ENCODE measurements at regions not wholly inside any gene's neighbourhood (a gene's known extent, or its start where the extent isn't known, plus 50 kb on each side); places are given as distances from the start of the nearest gene placed in this dataset.

DNA sequence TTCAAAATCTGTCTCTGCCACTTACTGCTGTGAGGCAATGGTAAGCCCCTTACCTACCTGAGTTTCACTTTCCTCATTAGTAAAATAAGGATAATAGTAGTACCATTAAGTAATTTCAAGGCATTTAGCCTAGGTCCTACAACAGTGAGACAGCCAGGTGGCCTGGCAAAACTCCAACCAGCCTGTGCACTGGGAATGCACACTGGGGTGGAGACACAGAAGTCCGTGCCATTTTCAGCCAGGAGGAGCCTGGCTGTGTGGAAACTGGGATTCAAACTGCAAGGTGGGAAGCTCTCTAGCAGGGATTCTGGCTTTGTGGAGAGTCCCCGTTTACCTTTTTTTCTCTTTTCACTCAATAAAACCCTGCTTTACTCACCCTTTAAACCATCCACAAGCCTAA, 630.4 kb downstream of the PRELID2 start:
- DNase-seq (ENCODE audit: low spot score): no peak

DNA sequence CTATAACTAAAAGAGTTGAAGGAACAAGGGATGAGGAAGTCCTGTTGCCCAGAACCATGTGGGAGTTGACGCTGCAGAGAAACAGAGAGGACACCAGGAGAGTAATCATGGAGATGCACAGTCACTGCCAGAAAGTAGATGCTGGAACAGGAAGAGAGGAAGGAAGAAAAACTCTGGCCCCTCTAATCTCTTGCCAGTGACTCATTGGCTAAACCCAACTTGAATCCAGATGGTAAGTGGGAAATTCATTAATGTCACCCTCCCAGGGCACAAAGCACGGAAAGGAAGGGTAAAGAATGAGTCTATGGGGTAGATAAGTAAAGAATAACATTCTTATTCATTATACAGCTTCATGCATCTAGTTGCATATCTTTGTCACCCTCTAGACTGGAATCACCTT, 631.9 kb downstream of the PRELID2 start:
- no peak for DNase-seq (ENCODE audit: low spot score)

DNA sequence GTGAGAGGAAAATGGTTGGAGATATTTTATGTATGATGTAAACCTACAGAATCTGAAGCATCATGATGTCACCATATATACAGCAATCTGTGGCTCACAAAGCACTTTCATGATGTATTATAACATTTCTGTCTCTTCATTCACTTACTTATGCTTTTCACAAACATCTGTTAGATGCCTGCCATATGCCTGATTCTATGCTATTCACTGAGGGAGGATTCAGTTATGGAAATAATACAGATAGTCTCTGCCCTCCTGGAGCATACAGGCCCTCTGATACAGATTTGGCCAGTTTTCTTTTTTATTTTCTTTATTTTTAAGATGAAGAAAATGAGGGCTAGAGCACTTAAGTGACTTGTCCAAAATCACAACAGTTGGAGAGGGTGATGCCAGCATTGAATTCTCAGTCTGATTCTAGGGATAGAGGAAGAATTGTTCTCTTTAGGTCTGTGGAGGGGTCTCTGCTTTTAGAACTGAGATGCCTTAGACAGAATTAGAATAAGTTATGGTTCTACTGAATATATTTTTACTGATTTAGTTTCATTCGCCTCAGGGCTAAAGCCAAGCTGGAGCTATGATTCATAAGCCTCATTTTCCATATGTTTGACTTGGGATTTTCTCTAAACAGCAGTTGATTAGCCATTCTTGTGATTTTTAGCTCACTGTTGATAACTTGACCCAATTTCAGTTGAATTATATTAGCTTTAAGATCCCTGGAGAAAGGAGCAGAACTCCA, 636.4 kb downstream of the PRELID2 start:
- DNase-seq (ENCODE audit: low spot score): no peak

DNA sequence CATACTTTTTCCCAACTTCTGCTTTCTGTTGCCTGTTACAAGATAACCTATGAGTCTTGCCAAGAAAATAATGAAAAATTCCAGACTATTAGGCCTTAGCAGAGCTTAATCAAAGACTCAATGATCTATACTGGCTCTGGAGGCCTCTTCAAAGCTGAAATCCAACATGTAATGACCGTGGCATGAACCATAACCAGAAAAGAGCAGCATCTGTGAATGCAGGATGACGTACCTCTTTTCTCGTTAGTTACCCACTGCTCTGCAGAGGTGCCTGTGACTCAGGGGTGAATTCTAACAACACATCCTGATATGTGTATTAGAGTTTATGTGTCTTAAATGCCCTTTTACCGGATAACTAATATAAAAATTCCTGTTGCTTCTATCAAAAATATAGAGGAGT, 645.4 kb downstream of the PRELID2 start:
- no peak for DNase-seq (ENCODE audit: low spot score)

DNA sequence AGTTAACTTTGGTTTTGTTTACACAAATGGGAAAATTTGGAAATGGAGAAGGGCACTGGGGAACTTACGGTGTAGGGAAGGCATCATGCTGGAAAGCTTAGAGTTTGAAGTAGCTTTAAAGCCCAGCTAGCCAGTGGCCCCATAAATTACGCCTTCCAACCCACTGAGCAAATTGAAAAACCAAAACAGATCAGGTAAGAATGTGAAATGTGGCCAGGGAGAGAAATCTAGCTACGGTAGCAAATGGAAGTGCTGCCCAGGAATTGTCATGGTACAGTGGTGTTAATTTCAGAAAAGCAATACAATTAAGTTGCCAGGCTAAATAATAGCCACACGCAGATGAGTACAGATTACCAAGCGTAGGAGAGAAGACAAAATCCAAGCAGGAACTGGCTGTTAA, 654.8 kb downstream of the PRELID2 start:
- no peak for DNase-seq (ENCODE audit: low spot score)

DNA sequence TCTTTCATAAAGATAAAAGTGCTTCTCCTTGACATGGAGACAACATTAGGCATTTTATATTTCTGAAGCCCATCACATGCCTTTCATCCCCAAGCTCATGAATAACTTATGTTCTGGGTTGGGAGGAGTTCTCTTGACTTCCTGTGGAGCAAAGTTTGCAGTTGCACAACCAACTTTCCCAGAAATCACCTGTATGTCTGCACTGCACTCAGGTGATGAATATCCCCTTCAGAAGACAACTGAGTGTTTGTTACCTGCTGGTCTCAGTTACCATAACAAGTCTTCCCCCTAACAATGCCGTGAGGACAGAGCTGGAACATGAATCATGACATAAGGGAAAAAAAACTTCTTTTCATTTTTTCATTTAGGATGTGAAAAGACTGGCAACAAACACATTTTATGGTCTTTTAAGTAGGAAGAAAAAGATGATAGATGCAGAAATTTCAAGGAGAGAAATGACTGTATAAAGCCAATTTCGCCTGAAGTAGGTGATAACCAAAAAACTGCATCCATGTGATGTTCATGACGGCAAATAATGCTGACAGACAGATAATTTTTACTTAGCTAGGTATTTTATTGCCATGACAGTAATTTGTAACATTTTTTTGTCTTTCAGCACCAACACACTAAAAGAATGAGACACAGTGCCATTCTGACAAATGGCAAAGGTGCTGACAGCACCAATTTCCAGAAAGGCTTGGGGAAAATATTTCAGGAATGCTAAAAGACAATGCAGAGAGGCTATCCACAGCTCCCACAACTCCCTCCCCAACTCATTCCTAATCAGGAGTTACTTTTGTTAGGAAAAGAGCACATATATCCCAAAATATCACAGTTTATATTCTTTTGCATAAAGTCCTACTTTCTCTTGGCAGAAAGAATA, 656.3 kb downstream of the PRELID2 start:
- DNase-seq (ENCODE audit: low spot score): no peak

DNA sequence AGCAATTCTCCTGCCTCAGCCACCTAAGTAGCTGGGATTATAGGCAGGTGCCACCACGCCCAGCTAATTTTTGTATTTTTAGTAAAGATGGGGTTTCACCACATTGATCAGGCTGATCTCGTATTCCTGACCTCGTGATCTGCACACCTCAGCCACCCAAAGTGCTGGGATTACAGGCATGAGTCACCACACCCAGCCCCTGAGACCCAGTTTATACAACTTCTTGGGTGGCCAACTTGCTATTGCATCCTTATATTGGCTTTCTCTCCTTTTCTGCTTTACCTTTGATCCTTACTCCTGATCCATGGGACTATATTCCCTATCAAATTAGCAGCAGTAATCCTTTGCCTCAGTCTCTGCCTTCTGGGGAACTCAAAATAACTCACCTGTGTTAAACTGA, 659.1 kb downstream of the PRELID2 start:
- no peak for DNase-seq (ENCODE audit: low spot score)

DNA sequence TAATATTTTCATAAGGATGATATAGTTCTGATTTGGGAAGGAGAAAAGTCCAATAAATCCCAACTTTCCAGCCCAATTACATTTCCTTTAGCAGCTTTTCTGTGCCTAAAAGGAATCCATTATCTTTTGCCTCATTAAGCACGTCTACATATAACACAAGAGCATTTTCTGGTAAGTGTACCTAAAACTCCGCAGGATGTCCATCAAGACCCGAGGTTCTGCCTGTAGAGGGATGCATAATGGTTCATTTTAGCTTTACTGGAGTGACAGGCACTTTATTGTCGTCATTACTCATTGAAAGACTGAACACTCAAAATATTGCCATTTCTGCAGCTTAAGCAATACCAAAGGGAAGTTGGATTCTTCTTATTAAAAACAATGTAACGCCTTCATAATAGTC, 669.0 kb downstream of the PRELID2 start:
- no peak for DNase-seq (ENCODE audit: low spot score)

DNA sequence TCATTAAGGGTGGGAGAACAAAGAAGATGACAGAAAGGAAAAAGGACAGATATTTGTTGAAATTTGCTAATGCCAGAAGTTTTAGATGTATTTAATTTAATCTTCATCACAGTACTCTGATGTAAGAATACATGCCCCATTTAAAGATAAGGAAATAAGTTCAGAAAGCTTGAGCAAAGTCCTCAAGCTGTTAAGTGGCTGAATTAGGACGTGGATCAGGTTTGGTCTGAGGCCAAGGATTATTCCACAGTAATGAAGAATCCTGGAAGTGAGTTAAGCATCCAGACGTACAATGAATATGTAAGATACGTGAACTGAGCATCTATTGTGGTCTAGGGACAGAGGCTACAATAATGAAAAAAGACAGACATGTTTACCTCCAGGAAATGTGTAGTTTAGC, 671.3 kb downstream of the PRELID2 start:
- no peak for DNase-seq (ENCODE audit: low spot score)

DNA sequence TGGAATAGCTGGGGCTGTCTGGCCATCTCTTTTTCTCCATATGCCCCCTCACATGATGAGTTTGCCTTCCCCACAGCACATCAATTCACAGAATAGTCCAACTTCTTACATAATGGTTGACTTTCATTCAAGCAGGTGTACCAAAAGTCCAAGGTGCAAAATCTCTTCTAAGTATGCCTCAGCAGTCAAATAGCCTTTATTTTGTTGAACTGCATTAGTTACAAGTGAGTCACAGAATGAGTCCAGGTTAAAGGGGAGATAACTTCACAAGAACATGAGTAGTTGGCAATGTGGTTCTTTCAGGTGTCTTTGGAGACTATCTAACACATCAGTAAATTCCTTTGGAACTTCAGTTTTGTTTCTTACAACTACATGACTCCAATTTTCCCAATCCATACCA, 672.5 kb downstream of the PRELID2 start:
- no peak for DNase-seq (ENCODE audit: low spot score)

DNA sequence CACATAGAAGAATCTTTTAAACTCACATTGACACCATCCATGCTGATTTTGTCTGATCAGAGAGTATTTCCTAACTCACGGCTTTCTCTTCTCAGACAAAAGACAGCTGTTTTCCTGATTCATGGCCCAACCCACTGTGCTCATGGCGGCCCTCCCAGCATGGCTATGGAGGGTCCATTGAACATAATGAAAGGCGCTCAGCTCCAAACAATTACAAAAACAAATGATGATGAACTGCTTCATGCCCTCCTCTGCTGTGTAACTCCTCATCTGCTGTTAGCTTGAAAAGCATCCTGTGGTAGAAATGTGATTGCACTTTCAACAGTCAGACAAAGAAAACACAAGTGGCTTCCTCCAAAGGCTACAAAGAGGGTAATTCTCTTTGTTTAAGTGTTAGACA, 673.8 kb downstream of the PRELID2 start:
- DNase-seq (ENCODE audit: low spot score): no peak

DNA sequence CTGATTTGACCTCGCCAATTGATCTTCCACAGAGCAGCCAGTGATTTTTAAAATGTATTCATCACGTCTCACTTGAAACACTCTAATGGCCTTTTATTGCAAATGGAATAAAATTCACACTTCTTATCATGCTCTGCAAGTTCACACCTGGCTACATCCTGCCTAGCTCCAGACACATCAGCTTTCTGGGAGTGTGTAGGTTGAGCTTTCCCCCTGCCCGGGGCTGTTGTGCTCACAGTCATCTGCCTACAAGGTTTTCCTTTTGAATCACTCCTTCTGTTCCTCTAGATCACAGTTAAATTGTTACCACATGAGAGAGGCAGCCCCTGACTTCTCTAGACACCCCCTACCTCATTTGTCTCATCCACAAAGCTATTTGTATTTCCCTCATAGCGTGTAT, 674.5 kb downstream of the PRELID2 start:
- DNase-seq (ENCODE audit: low spot score): no peak

DNA sequence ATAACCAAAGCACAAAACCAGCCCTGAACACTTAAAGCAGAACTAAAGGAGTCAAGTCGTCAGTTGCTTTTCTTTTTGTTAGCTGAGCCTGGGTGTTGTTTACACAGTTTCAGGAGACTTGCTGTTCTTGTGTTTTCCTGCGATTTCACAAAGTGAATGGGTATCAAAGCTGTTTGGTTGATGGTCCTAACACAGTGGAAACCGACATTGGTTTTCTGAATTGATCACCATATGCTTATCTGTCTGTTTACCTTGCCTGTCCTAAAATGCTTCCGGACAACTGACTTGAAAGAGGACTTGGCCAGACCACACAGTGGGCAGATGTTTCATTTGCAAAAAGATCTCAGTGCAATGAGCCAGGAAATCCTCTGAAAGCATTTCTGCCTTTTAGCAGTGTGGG, 676.4 kb downstream of the PRELID2 start:
- DNase-seq (ENCODE audit: low spot score): no peak

DNA sequence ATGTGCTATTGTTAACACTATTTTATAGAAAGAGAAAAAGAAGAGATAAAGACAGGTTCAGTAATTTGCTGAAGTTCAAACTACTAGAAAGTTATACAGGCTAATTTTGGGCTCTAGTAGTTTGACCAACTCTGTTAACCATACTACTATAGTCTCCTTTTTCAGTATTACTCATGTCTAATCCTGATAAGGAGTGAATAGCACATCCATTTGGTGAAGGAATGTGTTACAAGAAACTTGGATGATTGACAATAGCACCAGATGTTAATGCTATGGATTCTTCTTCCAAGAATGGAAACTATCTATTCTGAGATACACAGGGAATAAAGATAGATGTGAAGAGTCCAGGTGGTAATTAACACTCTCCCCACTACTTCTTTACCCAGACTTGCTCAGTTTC, 677.3 kb downstream of the PRELID2 start:
- DNase-seq (ENCODE audit: low spot score): no peak

DNA sequence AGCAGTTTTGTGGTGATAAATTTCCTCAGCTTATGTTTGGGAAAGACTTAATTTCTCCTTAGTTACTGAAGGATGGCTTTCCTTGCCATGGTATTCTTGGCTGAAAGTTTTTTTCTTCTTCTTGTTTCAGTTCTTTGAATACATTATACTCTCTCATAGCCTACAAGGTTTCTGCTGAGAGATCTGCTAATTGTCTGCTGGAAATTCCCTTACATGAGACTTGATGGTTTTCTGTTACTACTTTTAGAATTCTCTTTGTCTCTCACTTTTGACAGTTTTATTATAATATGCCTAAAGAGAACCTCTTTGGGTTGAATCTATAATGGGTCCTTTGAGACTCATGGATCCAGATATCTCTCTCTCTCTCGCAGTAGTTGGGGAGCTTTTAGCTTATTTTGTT, 693.6 kb downstream of the PRELID2 start:
- no peak for DNase-seq (ENCODE audit: low spot score)

DNA sequence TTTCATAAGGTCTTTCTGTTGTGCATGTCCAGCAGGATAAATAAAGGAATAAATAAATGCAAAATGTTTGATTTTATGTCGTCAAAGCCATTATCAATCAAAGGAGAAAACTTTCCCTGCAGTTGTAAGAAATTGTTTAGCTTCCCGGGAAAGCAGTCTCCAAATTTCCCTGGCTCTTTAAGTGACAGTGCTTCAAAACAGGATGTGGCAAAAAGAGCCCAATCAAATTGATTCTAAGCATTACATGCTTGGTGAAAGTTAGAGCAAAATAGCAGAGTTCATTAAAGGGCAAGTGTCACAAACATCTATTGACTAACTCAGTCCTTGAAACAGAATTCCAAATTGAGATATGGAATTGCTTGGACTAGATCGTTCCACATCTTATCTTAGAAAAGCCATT, 704.1 kb downstream of the PRELID2 start:
- DNase-seq (ENCODE audit: low spot score): no peak

DNA sequence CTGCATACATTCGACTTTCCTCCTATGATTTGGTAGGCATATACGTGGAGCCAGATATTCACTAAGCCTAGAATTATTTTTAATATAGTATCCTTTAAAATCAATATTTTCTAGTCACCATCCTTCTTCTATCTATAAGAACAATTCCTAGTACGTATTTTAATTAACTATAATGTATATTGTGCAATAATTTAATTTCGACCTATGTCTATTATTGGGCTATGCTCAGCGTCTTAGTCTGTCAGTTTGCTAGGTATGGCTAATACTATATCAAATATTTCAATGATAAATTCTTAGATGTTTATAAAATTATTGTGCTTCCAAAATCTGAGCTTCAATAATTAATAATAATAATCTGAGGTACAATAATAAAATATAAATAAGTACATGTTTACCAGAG, 705.3 kb downstream of the PRELID2 start:
- no peak for DNase-seq (ENCODE audit: low spot score)

DNA sequence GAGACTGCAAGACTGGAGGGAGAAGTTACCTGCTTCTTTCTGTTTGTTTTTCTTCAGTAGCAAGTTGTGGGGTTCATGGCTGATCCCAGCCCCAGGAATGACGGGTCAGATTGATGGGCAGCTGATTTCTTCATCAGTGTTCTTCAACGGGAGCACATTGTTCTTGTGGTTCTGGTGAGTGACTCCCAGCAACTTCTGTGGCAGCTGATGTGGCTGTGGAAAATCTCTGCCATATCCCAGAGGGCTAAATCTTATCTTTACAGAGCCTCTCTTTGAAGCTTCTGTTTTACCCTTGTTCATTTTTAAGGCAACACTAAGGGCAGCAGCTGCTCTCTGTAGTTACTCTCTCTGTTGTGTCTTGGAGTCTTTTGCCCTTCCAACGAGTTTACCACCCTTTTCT, 710.3 kb downstream of the PRELID2 start:
- DNase-seq (ENCODE audit: low spot score): no peak

DNA sequence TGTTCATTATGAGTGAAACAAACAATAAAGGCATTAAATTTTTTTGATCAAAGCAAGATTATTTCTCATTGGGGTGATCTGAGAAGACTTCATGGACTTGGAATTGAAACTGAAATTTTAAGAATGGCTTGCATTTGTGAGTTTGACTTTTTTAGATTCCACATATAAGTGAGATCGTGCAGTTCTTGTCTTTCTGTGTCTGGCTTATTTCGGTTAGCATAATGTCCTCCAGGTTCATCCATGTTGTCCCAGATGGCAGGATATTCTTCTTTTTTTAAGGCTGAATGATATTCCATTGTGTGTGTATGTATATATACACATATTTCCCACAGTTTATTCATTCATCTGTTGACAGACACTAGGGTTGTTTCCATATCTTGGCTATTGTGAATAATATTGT, 716.5 kb downstream of the PRELID2 start:
- no peak for DNase-seq (ENCODE audit: low spot score)

DNA sequence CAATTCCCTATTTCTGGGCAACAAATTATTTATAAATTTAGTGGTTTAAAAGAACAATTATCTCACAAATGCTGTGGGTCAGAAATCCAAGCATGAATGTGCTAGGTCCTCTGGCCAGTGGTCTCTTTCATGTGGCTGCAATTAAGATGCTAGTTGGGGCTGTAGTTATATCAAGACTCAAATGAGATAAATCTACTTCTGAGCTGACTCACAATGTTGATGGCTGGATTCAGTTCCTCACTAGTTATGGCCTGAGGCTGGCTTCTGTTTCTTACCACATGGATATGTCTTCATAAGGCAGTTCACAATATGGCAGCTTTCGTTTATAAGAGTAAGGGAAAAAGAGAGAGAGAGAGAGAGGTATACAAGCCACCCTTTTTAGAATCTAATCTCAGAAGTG, 717.0 kb downstream of the PRELID2 start:
- no peak for DNase-seq (ENCODE audit: low spot score)

DNA sequence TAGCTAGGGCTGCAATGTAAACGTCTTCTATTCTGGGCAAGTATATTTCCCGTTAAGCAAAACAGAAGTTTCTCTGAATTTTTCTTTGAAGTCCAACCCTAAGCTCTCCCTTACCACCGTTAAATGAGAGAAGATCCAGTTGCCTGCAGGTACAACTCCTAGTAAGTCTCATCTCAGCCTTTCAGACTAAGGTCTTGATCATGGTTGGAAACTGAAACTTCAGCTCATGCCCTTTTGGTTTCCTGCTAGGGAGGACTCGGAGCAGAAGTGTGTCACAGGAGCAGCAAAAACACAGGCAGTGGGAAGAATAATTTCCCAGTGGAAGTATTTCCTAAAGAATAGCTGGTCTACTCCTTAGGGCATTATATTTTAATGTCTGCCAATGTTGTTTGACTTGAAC, 717.9 kb downstream of the PRELID2 start:
- no peak for DNase-seq (ENCODE audit: low spot score)

DNA sequence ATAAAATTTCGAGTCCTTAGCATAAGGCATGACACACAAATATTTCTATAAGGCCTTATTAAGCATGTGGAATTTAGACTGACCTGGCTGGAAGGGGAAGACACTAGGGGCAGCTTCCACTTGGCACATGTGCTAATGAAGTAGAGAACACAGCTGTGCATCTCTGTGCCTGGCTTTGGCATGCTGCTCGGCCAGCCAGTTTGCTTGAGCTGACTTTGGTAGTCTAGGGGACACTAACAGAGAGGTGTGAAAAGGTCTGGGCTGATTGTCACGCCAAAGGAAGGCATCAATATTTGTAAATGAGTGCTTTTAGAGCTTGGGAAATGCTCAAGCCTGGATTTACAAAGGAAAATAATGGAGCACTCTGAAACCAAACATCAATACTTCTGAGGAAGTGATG, 723.7 kb downstream of the PRELID2 start:
- no peak for DNase-seq (ENCODE audit: low spot score)

DNA sequence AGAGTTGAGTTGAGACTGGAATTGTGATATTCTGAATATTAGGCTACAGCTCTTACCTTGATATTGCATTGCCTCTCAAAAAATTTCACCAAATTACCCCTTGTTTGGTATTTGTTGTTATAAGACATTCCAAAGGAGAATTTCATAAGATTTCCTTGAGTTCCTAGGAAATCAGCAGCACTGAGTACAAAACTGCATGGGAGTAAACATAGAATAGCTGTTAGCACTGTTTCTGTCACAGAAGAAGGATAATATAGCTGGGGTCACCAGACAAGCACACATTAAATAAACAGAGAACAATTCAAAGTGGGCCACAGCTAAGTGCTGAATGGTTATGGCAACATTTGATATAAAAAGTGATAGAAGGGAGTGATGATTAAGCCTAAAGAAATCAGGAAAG, 724.3 kb downstream of the PRELID2 start:
- DNase-seq (ENCODE audit: low spot score): no peak

DNA sequence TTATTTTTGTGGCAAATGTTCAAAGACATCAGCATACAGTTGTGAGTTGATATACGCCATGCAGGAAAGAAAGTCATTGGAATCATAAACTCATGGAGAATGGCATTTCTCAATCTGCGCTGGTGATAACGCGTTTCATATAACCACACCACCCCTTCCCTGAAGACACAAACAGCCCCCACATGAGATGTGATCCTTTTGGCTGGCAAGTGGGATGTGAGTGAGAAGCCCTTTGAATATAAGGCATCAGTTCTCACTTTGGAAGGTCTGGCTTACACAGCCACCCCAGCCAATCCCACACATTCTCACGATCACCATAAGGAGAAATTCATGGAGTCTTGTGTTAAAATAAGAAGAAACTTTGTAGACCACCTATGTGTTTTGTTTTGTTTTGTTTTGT, 725.0 kb downstream of the PRELID2 start:
- DNase-seq (ENCODE audit: low spot score): no peak
